Hepatocyte (in vitro differentiated cells): ENCODE measurements at regions not wholly inside any gene's neighbourhood (a gene's known extent, or its start where the extent isn't known, plus 50 kb on each side); places are given as distances from the start of the nearest gene placed in this dataset.

Experiments
- DNase-seq: peaks from one replicate; pipeline ENCODE4 v3.0.0-alpha.2; 2016; ENCODE audit warnings: low spot score
- H2AFZ ChIP-seq: fragments of 200-600 bp; sonication (generic); 2 replicates; pipeline ENCODE4 v1.6.0; 2016; ENCODE audit warnings: antibody characterized with exemption, mild to moderate bottlenecking
- H3K27ac ChIP-seq: fragments of 200-600 bp; sonication (generic); 2 replicates; pipeline ENCODE4 v1.5.1; 2016; ENCODE audit warnings: mild to moderate bottlenecking
- H3K27me3 ChIP-seq: fragments of 200-600 bp; sonication (generic); 2 replicates; pipeline ENCODE4 v1.6.1; 2016
- H3K36me3 ChIP-seq: fragments of 200-600 bp; sonication (generic); replicated peaks from 2 replicates; pipeline ENCODE4 v1.5.1; 2016; ENCODE audit warnings: low read depth; ENCODE audit not compliant: insufficient read depth
- H3K4me1 ChIP-seq: fragments of 200-600 bp; sonication (generic); 2 replicates; pipeline ENCODE4 v1.5.1; 2016; ENCODE audit warnings: mild to moderate bottlenecking, moderate library complexity; ENCODE audit not compliant: insufficient read depth
- H3K4me2 ChIP-seq: fragments of 200-600 bp; sonication (generic); 2 replicates; pipeline ENCODE4 v1.6.0; 2016
- H3K4me3 ChIP-seq: fragments of 200-600 bp; sonication (generic); 2 replicates; pipeline ENCODE4 v1.5.1; 2016; ENCODE audit warnings: mild to moderate bottlenecking
- H3K79me2 ChIP-seq: fragments of 200-600 bp; sonication (generic); 2 replicates; pipeline ENCODE4 v1.6.0; 2017; ENCODE audit warnings: mild to moderate bottlenecking
- H3K9me2 ChIP-seq: fragments of 200-600 bp; sonication (generic); replicated peaks from 2 replicates; pipeline ENCODE4 v1.6.0; 2017; ENCODE audit warnings: mild to moderate bottlenecking; ENCODE audit not compliant: insufficient read depth
- H3K9me3 ChIP-seq: fragments of 200-600 bp; sonication (generic); 2 replicates; pipeline ENCODE4 v1.5.1; 2016; ENCODE audit warnings: low read depth, mild to moderate bottlenecking
- H4K20me1 ChIP-seq: fragments of 200-600 bp; sonication (generic); 2 replicates; pipeline ENCODE4 v1.6.0; 2016; ENCODE audit warnings: mild to moderate bottlenecking; ENCODE audit not compliant: insufficient read depth, poor library complexity, severe bottlenecking
- EZH2 ChIP-seq: fragments of 200-600 bp; sonication (generic); IDR thresholded peaks from 2 replicates; pipeline ENCODE4 v1.6.1; 2016; ENCODE audit warnings: antibody characterized with exemption, mild to moderate bottlenecking, borderline replicate concordance
- EZH2phosphoT487 ChIP-seq: fragments of 200-600 bp; sonication (generic); IDR thresholded peaks from one replicate; pipeline ENCODE4 v1.6.1; 2018; ENCODE audit warnings: antibody characterized with exemption, mild to moderate bottlenecking, low read depth, moderate library complexity; ENCODE audit not compliant: unreplicated experiment, severe bottlenecking
- WGBS: methylation state at CpG from one replicate; pipeline ENCODE4 v1.1.6; 2016; ENCODE audit warnings: low lambda C conversion rate; ENCODE audit errors: missing lambda C conversion rate; 5-methylcytosine and 5-hydroxymethylcytosine counted together
- TF ChIP-seq, protein P1 (sequence below): fragments of 200-600 bp; sonication (generic); IDR thresholded peaks from 2 replicates; pipeline ENCODE4 v1.5.1; 2016; ENCODE audit warnings: antibody characterized with exemption, mild to moderate bottlenecking; ENCODE audit not compliant: poor library complexity

DNA sequence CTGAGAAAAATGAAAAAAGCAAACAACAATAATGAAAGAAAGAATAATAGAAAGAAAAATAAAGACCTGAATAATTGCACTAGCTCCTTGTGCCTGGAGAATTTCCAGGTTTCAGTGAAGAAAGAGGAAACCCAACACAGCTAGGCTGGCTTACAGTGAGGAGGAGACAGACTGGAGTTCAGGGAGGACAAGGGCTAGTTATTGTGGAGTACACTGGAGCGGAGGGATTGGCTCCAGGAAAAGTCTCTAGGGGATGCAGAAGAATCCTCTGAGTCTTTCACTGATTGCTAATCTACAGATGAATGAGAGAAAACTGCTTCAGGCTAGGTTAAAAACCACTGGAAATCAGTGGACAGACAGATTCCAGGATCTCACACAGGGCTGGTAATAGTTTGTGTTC is 163.6 kb upstream of the RBMS1 start:
- H3K9me2 ChIP-seq = no peaks in the 10 kb centered on the region
- no peaks in the 10 kb centered on the region for H3K4me1 ChIP-seq
- H3K9me3 ChIP-seq = no peaks in the 10 kb centered on the region
- no peaks in the 10 kb centered on the region for H3K27me3 ChIP-seq
- H3K27ac ChIP-seq = no peak overlapping the region
- H3K36me3 ChIP-seq = no peaks in the 10 kb centered on the region
- no peaks in the 10 kb centered on the region for H4K20me1 ChIP-seq
- WGBS = 63% methylated on average over 1 of the region's 1 CpG
- no peak overlapping the region for H2AFZ ChIP-seq
- no peak overlapping the region for H3K4me2 ChIP-seq
- no peak for DNase-seq
- no peak overlapping the region for H3K4me3 ChIP-seq
- TF ChIP-seq EZH2phosphoT487 (no peak), EZH2 (no peak)
- TF ChIP-seq, protein P1, sequence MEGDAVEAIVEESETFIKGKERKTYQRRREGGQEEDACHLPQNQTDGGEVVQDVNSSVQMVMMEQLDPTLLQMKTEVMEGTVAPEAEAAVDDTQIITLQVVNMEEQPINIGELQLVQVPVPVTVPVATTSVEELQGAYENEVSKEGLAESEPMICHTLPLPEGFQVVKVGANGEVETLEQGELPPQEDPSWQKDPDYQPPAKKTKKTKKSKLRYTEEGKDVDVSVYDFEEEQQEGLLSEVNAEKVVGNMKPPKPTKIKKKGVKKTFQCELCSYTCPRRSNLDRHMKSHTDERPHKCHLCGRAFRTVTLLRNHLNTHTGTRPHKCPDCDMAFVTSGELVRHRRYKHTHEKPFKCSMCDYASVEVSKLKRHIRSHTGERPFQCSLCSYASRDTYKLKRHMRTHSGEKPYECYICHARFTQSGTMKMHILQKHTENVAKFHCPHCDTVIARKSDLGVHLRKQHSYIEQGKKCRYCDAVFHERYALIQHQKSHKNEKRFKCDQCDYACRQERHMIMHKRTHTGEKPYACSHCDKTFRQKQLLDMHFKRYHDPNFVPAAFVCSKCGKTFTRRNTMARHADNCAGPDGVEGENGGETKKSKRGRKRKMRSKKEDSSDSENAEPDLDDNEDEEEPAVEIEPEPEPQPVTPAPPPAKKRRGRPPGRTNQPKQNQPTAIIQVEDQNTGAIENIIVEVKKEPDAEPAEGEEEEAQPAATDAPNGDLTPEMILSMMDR = no peak
- no peaks in the 10 kb centered on the region for H3K79me2 ChIP-seq

DNA sequence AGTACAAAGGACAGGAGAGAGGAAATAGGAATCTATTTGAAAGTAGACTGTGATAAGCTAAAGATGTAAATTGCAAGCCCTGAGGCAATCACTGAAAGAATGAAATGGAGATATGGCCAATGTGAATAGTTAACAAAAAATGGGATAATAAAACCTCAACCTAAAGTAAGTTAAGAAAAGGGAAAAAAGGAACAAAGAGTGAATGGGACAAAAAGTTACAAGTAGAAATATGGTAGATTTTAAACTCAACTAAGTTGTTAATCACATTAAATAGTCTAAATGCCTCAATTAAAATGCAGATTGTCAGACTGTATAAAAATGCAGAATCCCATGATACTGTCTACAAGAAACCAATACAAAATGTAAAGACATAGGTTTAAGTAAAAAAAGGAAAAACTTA is 165.2 kb upstream of the RBMS1 start:
- H2AFZ ChIP-seq = no peak overlapping the region
- no peaks in the 10 kb centered on the region for H3K36me3 ChIP-seq
- no peak for DNase-seq
- no peaks in the 10 kb centered on the region for H3K4me1 ChIP-seq
- no peaks in the 10 kb centered on the region for H3K79me2 ChIP-seq
- no peak overlapping the region for H3K4me3 ChIP-seq
- H3K27ac ChIP-seq = no peak overlapping the region
- H3K9me3 ChIP-seq = no peaks in the 10 kb centered on the region
- no peaks in the 10 kb centered on the region for H3K9me2 ChIP-seq
- H4K20me1 ChIP-seq = no peaks in the 10 kb centered on the region
- TF ChIP-seq, protein P1 = no peak
- TF ChIP-seq EZH2 = no peak
- H3K4me2 ChIP-seq = no peak overlapping the region
- H3K27me3 ChIP-seq = no peaks in the 10 kb centered on the region

DNA sequence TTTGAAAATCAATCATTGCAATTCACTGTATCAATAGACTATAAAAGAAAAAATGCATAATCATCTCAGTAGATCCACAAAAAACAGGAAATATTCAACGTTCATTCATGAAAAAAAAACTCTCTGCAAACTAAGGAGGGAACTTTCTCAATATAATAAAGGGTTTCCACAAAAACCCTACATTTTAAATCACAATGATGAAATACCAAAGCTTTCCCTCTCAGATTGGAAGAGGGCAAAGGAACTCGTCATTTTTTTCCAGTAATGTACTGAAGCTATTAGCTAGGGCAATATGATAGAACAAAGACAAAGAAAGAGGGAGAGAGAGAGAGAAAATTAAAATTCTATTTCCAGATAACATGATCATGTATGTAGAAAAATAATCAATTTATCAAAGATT is 167.1 kb upstream of the RBMS1 start:
- TF ChIP-seq EZH2 (no peak), EZH2phosphoT487 (no peak)
- TF ChIP-seq, protein P1 = no peak
- H2AFZ ChIP-seq = no peak overlapping the region

DNA sequence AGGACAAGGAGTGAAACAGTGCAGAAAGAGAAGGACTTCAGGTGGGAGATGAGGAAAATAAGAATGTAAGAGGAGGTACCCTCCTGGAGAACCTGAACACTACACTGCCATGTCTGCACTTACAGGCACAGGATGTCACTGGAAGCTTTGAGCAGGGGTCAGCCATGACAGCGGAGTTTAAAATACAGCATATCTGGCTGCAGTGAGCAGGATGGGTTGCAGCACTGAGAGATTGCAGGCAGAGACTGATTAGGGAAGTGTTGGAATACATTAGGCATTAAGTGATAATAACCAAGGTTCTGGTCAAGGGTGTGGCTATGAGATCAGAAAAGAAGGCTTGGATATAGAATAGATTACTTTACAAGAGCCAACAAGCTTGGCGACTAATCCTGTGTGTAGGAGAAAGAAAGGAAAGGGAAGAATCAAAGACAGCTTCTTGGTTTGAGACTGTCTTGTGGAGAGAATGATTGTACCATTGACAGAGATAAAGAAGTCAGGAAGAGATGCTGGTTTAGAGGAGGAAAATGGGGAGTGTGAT is 171.1 kb upstream of the RBMS1 start:
- Histone ChIP-seq H3K36me3 (no peaks in the 10 kb centered on the region), H3K4me3 (no peak overlapping the region), H3K4me1 (no peaks in the 10 kb centered on the region), H3K27ac (peak overlapping the region; percentile 17), H3K4me2 (no peak overlapping the region), H3K9me3 (no peaks in the 10 kb centered on the region), H3K9me2 (no peaks in the 10 kb centered on the region), H2AFZ (no peak overlapping the region), H4K20me1 (no peaks in the 10 kb centered on the region), H3K79me2 (no peaks in the 10 kb centered on the region), H3K27me3 (no peaks in the 10 kb centered on the region)
- no peak for TF ChIP-seq EZH2
- no peak for TF ChIP-seq EZH2phosphoT487
- TF ChIP-seq, protein P1 = no peak
- WGBS = 78% methylated on average over 2 of the region's 2 CpGs
- DNase-seq = no peak

More for the DNA sequence above, 167.1 kb upstream of the RBMS1 start:
- no peak overlapping the region for H3K4me2 ChIP-seq
- no peaks in the 10 kb centered on the region for H3K4me1 ChIP-seq
- H3K79me2 ChIP-seq = no peaks in the 10 kb centered on the region
- no peak overlapping the region for H3K27ac ChIP-seq
- no peaks in the 10 kb centered on the region for H3K9me3 ChIP-seq
- 85% methylated on average over 2 of the region's 2 CpGs for WGBS
- no peaks in the 10 kb centered on the region for H4K20me1 ChIP-seq
- no peaks in the 10 kb centered on the region for H3K9me2 ChIP-seq
- H3K4me3 ChIP-seq = no peak overlapping the region
- H3K27me3 ChIP-seq = no peaks in the 10 kb centered on the region
- H3K36me3 ChIP-seq = no peaks in the 10 kb centered on the region
- DNase-seq = no peak
